SW 1271 (cell line): ENCODE measurements at regions not wholly inside any gene's neighbourhood (a gene's known extent, or its start where the extent isn't known, plus 50 kb on each side); places are given as distances from the start of the nearest gene placed in this dataset.
"Not testable (repeated sequence)": the region's sequence is repeated elsewhere in the genome, so short reads cannot be mapped to it uniquely, and the experiment has no call there.

ENCODE experiments used
- DNase-seq, 2 experiments: peaks; one replicate each; lab custom pipeline; 2025; lab: John Stamatoyannopoulos, UW

DNA sequence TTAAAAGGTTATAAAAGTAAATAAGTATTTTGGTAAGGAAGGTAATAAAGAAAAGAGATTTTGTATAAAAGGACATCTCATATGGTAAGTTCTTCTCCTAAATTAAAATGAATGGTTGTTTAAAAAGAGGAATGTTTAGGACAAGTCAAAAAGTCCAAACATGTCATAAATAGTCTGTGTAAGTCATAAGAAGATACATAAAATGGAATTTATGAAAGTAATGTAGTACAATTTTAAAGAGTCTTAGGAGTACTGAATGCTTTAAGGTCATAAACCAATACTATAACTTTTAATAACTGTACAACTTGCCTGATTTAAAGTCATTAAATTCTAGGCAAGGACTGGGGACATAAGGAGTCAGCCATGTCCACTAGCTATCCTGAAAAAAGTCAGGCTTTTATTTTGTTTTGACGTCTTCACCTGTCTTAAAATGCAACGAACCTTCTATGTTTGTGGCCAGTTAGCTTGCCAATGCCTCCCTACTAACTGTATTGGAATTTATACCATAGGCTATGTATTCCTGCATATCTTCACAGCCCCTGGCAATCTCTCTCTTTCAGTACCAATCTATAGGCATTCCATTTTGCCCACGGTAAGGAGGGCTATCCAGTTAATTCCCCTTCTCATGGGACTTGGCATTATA, 312.3 kb upstream of the LRRTM4 start:
- DNase-seq, result peak in 1 of 2 experiments; percentile 1

DNA sequence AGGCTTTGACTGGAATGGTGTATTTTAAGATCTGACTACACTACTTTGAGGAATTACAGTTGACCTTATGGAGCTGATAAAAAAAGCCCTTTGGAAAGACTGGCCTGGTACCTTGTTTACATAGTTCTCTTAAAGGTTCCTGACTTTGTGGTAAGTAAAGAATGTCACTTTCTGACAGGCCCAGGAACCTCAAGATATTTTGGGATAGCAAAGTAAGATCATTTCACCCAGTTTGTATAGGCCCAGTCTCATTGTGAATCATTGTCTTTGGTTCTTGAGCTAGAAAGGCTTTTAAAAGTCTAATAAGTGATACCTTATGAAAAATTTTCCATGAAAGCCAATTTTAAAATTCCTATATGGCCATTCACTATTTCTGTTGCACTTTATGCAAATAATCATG, 316.3 kb upstream of the LRRTM4 start:
- DNase-seq, result no peak

GRCh38 chr2:77839102-77839501, 316.9 kb upstream of the LRRTM4 start:
- no peak for DNase-seq

DNA sequence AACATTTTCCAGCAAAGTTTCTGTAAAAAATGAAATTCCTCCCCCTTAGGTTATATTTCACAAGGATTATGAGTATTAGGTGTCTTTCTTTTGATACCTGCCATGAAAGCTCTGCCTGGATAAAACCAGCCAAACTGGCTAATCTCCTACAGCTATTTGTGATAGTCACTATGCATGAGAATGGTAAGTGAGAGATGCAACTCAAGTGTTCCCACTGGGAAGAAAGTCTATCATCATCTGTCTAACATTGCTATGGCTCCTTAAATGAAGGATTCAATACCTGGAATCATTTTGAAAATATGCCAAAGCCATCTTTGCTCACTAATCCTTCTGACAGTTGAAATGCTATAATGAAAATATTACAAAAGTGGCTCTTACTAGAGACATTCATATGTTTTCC, 339.9 kb upstream of the LRRTM4 start:
- DNase-seq, result no peak

DNA sequence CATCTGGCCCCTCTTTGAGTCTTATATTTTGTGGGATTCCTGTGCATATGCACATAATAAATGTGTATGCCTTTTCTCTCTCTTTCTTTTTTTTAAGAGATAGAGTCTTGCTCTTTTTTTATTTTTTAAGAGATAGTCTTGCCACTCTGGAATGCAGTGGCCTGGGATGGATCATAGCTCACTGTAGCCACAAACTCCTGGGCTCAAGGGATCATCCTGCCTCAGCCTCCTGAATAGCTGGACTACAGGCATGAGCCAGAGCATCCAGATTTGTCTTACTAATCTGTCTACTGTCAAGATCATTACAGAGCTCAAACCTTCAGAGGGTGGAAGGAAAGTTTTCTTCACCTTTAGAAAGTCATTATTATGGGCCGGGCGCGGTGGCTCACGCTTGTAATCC, 342.2 kb upstream of the LRRTM4 start:
- no peak for DNase-seq

DNA sequence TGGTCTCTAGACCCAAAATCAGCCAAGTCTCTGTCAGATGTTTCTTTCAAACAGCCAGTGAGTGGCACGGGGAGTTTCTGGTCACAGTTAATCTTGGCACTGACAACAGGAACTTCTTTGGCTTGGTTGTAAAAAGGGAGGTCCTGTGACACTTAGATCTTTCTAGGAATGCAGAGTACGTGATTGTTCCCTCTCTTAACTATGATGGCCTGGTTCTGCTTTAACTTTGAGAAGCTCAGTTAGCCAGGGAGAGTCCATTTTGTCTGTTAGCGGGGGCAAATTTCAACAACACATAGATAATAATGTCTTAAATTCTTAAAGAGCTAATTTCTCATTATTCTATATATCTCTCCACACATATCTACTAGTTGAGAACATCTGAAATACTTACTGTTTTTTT, 344.5 kb upstream of the LRRTM4 start:
- DNase-seq, result no peak

- DNase-seq, result no peak
These were observed 345.0 kb upstream of the LRRTM4 start for GRCh38 chr2:77867146-77867545.

- no peak for DNase-seq
These were observed 351.3 kb upstream of the LRRTM4 start for GRCh38 chr2:77873506-77873905.

DNA sequence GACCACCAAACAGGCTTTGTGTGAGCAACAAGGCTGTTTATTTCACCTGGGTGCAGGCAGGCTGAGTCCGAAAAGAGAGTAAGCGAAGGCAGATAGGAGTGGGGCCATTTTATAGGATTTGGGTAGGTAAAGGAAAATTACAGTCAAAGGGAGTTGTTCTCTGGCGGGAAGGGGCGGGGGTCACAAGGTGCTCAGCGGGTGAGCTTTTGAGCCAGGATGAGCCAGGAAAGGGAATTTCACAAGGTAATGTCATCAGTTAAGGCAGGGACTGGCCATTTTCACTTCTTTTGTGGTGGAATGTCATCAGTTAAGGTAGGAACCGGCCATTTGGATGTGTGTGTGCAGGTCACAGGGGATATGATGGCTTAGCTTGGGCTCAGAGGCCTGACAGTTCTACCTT, 378.0 kb upstream of the LRRTM4 start:
- DNase-seq, result not testable (repeated sequence)

GRCh38 chr2:77910136-77910535, 388.0 kb upstream of the LRRTM4 start:
- no peak for DNase-seq

- DNase-seq, result no peak
These were observed 398.7 kb upstream of the LRRTM4 start for GRCh38 chr2:77920838-77921366.

GRCh38 chr2:77922567-77922966, 400.4 kb upstream of the LRRTM4 start:
- DNase-seq, result no peak

GRCh38 chr2:77937366-77937765, 415.2 kb upstream of the LRRTM4 start:
- no peak for DNase-seq

GRCh38 chr2:77938462-77938861, 416.3 kb upstream of the LRRTM4 start:
- DNase-seq, result no peak

GRCh38 chr2:77939370-77939769, 417.2 kb upstream of the LRRTM4 start:
- DNase-seq, result no peak

- DNase-seq, result no peak
These were observed 417.6 kb upstream of the LRRTM4 start for GRCh38 chr2:77939801-77940200.

DNA sequence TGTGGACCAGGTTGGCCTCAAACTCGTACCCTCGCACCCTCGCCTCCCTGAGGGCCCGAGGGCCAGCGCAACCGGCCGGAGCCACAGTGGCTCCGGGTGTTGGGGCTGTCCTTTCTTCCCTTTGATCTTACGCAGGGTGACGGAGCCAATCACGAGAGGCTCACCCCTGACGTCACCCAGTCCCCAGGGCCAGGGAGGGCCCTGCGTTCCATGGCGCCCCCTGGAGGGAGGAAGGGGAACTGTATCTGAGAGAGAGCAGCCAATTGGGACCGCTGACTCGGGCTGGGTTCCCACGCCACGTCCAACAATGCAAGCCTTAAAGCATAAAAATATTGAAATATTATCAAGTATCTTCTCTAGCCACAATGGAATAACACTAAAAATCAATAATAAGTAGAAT, 432.8 kb upstream of the LRRTM4 start:
- no peak for DNase-seq

DNA sequence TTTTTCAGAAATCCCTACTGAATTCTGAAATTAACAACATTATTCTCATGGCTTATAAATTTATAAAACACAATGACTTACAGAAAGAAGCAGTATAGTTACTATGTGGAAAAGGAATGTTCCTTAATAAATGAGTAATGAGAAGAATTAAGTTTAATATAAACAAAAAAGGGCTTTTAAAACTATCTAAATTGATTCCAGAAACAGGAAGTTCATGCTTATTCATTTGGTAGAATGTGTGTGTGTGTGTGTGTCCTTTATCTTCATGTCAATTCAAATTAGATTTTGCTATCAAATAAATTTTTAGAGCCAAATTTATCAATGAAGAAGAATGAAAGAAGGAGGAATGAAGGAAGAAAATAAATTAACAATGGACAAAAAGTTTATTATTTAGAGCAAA, 440.8 kb upstream of the LRRTM4 start:
- DNase-seq, result no peak

DNA sequence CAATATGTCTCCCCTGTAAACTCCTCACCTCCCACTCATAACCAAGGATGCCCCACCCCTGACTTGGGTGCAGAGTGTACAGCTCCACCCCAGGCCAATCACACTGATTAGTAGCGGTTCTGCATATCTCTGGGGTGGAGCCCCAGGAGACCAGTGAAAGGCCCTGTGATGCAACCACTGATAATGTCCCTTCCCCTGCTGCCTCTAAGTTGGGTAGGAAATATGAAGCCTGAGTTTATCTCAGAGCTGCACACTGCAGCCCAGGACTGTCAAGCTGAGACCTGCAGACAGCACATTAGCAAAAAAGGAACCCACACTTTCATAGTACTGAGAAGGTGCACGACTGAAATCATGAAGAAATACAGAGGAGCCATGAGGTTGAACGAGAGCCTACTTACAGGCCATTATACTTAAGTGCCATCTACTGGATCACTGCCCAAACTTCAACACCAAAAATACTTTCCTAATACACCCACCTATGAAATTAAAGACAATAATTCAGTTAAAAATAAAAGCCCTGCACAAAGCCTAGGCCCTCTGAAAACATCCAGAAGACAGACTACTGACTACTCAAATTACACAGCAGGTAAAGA, 455.4 kb upstream of the LRRTM4 start:
- DNase-seq, result peak in 1 of 2 experiments; percentile 5

- DNase-seq, result no peak
These were observed 473.0 kb upstream of the LRRTM4 start for GRCh38 chr2:77995161-77995560.

DNA sequence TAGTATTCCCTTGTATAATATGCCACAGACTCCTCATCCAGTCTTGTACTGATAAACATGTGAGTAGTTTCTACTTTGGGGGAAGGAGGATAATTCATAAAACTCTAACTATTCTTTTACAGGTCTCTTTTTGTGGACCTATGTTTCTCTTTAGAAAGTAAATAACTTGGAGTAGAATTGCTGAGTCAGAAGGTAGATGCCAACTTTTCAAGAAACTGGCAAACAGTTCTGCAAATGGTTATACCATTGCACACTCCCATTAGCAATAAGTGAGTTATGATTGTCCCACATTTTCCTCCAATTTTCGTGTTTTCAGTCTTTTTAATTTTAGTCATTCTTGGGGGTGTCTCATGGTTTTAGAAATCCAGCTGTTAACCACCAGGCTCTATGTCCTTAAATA, 477.2 kb upstream of the LRRTM4 start:
- DNase-seq, result no peak

DNA sequence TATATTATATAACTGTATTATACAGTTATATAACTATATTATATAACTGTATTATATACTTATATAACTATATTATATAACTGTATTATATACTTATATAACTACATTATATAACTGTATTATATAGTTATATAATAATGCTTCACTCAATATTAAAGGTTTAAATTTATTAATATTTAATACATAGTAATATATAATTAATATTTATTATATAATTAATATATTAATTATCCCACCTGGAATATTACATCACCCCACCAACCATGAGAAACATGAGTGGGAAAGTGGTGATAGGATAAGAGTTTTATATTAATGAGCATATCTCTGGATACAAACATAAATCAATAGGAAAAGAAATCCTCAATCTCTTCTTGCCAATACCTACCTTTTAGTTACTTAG, 487.1 kb upstream of the LRRTM4 start:
- no peak for DNase-seq

DNA sequence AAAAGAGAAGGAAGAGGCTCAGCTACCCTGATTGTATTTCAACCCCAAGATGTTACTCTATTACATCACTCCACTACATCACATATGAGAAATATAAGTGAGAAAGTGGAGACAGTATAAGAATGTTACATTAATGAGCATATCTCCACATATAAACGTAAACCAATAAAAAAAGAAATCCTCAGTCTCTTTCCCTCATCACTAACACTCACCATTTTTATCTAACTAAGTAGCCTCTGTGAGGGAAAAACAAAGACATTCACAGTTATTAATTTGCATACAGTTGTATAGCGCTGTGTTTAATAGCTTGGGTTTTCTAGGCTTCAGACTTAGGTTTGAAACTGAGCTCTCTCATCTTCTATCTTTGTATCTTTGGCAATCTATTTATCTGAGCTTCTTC, 489.1 kb upstream of the LRRTM4 start:
- DNase-seq, result no peak

DNA sequence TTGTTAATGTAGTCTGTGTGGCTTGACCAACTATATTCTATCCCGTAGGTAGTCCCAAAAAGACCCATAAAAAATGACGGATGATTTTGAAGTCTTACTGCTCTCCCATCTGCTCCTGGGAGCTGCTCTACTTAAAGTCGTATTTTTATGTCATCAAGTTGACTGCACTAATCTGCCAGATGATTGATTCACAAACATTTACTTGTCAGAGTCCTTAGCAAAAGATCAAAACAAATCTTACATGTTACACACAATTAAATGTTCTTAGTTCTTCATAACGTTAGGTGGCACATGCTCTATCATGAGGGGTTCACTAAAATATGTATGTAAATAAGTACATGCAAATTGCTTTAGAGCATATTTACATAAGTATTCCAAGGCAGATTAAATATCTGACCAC, 498.3 kb upstream of the LRRTM4 start:
- DNase-seq, result no peak
